Activated CD4-positive, CD25-positive, alpha-beta regulatory T cell (primary cell): ENCODE measurements at regions not wholly inside any gene's neighbourhood (a gene's known extent, or its start where the extent isn't known, plus 50 kb on each side); places are given as distances from the start of the nearest gene placed in this dataset.
"Not testable (repeated sequence)": the region's sequence is repeated elsewhere in the genome, so short reads cannot be mapped to it uniquely, and the experiment has no call there.

ENCODE experiments used
- DNase-seq, 4 experiments: peaks; one replicate each; lab custom pipeline; 2025; lab: John Stamatoyannopoulos, UW

- DNase-seq, result no peak
Observed at GRCh38 chr14:105876158-105876557, 349.8 kb downstream of the TMEM121 start.

- no peak for DNase-seq
Observed at GRCh38 chr14:105876829-105877228, 350.4 kb downstream of the TMEM121 start.

DNA sequence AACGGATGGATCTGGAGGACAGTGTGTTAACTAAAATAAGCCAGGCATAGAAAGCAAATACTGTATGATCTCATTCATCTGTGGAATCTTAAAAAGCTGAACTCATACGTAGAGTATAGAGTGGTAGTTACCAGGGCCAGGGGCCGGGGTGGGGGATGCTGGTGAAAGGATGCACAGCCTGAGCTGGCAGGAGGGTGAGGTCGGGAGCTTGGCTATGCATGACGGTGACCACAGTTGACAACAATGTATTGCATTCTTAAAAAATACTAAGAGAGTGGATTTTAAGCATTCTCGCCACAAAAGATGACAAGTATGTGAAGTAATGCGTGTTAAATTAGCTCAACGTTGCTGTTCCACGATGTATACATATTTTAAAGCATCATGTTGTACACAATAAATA lies 351.3 kb downstream of the TMEM121 start:
- DNase-seq, result no peak

DNA sequence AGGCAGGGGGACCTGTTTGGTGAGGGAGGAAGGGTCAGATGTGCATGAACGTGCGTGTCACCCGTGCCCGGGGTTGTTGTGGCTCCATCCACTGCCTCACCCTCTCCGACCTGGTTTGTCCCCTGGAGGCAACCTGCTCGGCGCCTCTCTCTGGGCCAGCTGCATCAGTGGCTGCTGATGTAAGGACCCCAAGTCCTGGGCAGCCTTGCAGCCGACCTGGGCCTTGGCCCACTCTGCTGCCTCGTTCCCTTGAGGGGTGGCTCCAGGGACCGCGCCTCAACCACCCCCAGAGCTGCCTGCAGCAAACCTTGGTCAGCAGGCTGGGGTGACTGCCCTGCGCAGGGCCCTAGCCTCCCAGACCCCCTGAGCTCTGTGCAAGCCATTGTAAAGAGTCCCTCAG lies 351.7 kb downstream of the TMEM121 start:
- DNase-seq, result no peak

- DNase-seq, result no peak
Observed at GRCh38 chr14:105878554-105878953, 352.2 kb downstream of the TMEM121 start.

DNA sequence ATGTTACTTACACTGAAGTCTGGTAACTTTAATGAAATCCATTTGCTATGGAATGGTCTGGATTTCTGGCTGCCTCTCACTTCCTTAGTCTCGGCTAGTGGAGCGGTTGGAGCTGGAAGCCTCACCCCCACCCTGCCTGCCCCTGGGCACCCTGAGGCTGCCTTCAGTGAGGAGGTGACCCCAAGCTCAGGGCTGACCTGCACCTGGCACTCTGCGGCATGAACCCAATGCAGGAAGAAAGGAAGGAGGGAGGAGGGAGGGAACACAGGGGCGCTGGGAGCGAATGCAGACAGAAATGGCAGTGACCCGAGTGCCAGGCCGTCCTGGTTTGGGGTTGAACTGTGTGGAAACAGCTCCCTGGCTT lies 353.1 kb downstream of the TMEM121 start:
- DNase-seq, result no peak

GRCh38 chr14:105879867-105880561 lies 353.6 kb downstream of the TMEM121 start:
- no peak for DNase-seq

- DNase-seq, result no peak
Observed at GRCh38 chr14:105880616-105881015, 354.2 kb downstream of the TMEM121 start.

DNA sequence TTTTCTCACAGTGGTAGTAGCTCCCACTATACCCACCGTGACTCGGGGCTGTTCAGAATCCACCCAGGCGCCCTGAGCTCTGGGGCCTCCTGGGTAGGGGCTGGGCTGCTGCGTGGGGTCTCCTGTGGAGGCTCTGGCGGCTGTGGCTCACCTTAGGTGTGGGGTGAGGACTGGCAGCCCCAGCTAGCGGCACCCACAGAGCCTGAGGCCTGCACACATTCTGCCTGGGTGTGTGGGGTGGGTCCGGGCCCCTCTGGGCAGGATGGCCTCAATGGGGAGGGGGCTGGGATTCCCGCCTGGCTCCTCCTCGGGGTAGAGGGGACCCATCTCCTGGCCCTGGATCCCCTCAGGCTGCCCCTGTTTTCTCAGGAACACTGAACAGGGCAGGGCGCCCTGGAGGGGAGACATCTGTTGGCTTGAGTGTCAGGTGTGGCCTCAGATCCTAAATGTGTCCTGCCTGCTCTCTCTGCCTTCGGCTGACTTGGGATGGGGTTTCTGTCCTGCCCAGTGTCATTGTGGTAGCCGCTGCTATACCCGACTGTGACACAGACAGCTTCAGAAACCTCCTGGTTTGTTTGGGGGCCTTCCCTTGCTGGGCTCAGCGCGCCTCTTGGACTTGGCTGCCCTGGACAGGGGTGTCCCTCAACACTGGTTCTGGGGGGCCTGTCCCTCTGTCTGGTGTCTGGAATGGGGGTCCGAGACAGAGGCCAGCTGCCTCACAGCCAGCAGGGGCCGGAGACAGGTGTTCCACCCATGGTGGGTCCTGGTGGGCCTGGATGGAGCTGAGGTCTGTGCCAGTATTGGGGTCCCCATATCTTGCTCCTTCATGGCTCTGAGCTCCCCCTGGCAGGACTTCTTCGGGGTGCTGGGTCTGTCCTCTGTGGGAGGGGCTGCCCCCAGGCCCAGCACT lies 354.9 kb downstream of the TMEM121 start:
- no peak for DNase-seq

GRCh38 chr14:105882011-105882410 lies 355.6 kb downstream of the TMEM121 start:
- DNase-seq, result not testable (repeated sequence)

DNA sequence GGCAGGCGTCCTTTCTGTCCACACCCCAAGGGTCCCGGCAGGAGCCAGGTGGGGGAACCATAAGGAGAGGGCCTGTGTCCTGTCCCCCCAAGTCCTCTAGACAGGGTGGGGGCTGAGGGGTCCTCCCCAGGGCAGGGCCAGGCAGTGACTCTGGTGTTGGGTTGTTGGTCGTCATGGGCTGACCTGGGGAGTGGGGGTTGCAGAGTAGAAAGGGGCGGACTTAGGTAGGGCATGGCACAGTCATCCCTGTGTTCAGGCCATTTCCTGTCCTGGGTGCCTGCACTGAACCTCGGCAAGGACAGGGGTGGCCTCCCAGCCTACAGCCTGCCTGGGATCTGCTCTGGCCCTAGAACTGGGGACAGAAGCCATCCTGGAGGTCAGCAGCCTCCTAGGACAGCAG lies 356.2 kb downstream of the TMEM121 start:
- DNase-seq, result no peak

DNA sequence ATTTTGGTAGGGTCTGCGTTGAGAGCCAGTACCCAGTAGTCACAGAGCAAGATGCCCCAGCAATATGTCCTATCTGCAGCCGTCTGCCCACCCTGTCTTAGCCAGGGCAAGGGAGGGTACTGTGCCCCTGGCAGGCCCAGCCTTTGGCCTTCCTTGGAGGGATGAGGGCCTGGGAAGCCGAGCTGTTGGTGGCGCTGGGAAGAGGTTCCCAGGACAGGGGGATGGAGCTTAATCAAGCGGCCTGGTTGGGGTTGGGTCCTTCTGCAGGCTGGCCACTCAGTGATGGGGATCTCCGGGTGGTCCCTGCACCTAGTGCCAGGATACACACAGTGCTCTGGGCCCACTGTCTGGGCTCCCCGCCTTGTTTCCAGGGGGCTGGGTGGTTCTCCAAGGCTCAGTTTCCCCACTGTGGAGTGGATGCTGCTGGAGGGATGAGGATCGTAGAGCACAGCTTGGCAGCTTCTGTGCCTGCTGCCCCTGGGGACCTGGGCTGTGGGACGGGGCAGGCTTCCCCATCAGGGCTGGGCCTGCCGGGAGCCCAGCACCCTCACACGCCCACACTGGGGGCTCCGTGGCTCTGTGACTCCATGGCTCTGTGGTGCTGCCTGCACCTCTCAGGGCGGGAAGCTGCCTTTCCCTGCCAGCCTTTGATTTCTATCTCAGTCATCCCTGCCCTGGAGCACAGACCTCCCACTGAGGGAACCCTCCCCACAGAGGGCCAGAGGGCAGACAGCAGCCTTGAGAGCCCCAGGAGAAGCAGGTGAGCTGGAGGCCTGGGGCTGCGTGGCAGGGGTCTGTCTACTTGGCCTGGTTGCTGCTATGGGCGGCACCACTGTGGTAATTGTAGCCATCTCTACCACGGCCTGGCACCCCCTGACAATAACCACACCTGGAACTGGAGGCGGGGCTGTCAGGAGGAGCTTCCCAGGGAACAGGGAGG lies 357.0 kb downstream of the TMEM121 start:
- no peak for DNase-seq

DNA sequence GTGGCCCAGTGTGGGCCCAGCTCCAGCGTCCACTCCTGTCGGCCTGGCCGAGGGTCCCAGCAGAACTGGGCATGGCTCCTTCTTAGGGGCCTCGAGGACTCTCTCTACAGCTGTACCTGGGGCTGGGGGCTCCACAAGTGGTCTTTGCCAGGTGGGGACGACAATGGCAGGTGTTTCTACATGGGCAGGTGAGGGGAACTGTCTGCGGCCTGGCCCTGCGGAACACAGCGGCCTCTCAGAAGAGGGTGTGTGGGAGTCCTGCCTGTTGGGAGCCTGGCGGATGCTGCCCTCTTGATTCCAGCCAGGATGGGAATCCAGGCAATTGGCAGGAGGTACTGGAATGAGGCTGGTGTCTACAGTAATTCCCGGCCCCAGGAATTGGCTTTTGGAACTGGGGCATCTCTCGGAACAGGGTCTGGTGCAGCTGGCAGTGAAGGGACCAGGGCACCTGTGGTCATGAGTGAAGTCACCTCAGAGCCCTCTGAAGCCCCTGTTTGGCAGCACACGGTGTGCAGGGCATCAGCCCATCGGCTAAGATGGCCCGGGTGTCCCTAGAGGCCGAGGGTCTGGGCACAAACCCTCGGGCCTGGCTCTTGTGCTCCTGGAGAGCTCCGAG lies 357.9 kb downstream of the TMEM121 start:
- not testable (repeated sequence) for DNase-seq

DNA sequence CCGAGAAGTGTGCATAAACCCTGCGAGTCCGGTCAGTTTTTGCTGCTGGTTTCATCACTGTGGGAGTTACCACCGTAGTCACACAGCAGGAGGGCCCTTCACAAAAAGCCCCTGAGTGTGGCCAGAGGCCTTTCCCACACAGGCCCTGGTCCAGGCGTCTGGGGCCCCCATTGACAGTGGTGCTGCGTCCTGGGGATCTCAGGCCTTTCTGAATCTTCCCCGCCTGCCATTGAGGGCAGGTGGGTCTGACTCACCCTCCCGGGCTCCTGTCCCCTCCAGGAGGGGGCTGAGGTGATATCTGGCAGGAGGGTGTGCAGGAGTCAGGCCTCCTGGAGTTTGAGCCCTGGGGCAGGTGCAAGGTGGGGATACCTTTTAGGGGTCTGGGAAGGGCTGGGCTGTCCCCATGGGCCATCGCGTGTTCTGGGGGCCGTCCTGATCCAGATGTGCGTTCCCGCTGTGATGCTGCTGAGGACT lies 358.5 kb downstream of the TMEM121 start:
- no peak for DNase-seq

DNA sequence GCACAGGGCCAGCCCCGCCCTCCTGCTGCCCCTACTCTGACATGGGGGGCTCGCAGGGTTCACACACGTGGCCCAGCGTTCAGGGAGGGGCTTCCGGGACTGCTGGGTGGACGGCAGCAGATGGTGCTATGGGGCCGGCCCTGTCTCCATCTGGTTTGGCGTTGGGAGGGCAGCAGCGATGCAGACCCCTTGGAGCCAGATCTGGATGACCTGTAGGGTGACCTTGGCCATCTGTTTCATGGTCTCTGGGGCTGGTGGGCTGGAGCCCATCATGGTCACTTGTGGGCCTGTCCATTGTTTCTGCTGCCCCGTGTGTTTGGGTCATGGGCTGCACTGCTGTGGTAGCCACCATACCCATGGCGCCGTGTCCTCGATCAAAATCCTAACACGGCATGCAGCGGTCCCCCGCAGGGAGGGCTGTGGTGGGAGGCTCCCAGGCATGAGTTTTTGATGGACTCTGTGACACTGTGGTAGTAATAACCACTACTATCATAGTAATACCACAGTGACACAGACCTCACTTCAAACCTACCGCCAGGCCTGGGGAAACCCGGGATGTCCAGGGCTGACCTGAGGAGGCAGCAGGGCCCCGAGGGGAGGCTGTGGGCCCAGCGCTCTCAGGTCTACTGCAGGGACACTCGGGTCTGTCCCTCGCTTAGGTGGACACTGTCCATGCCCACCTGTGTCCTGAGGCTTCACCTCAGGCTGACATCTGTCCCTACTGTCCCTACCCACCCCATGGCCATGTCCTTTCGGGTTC lies 359.4 kb downstream of the TMEM121 start:
- DNase-seq, result no peak

DNA sequence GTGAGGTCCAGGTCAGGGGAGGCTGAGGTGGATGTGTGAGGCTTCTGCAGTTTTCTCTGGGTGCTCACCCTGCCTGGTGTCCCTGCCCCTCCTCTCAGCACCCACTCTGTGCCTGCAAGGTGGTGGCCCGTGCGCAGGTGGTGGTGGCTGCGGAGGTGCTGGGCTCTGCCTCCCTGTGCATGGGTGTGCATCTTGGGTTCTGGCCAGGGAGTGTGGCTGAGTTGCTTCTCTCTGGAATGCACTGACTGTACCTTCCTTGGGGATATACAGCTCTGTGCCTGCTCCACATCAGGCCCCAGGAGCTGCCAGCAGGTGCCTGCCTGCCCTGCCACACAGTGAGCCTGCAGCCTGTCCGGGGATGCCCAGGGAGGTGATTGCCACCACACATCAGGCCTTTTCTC lies 360.4 kb downstream of the TMEM121 start:
- not testable (repeated sequence) for DNase-seq

DNA sequence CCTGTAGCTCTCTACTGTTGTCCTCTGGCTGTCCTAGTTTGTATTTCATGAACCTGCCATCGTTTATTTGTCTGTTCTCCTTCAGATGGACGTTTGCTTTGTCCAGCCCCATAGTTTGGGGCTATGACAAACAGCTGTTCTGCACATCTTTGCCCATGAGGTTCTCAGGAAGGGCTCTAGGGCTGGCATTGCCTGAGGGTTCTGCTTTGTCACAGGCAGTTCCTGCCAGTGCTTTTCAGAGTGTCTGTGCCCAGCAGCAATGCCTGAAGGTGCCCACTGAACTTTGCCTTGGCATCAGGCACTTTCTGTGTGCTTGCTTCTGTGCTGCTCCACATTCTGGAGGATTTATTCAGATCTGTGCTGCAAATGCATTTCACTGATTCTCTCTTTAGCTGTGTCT lies 361.3 kb downstream of the TMEM121 start:
- no peak for DNase-seq

GRCh38 chr14:105888151-105888550 lies 361.8 kb downstream of the TMEM121 start:
- DNase-seq, result no peak

DNA sequence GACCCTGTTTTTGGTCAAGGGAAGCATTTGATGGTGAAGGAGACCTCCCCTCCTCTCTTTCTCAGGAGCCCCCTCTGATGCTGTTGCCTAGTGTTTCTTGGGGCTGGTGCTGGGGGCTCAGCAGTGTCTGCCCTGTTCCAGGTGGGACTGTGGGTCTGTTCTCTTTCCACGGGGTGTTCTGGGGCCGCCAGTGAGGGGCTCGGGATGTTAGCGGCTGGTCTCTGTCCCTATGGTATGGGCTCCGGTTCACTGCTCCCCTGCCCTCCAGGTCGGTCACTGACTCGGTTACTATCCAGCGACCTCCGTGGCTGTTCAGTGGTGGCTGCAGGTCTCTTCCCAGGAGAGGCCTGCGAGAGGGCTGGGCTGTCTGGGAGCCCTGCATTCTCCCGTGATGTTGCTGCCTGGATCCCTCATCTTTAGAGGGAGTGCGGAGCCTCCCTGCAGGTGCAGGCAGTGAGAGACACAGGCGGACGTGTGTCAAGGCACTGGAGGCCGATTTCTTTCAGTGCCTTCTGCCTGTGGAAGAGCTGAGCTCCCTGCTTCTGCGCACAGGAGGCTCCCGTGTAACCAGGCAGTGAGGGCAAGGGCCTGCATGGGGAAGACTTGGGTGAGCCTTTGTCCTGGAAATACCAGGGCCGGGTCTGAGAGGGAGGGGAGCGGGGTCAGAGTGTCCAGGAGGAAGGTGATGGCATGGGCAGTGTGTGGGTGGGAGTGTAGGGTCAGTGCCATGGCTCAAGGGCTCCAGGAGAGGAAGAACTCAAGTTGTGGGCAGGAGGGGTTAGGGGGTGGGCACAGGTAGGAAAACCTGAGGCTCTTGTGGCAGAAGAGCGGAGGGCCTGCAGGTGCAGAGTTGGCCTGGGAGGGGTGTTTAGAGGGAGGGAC lies 362.6 kb downstream of the TMEM121 start:
- DNase-seq, result no peak
